ENCODE measurements at regions not wholly inside any gene's neighbourhood (a gene's known extent, or its start where the extent isn't known, plus 50 kb on each side); places are given as distances from the start of the nearest gene placed in this dataset.

DNA sequence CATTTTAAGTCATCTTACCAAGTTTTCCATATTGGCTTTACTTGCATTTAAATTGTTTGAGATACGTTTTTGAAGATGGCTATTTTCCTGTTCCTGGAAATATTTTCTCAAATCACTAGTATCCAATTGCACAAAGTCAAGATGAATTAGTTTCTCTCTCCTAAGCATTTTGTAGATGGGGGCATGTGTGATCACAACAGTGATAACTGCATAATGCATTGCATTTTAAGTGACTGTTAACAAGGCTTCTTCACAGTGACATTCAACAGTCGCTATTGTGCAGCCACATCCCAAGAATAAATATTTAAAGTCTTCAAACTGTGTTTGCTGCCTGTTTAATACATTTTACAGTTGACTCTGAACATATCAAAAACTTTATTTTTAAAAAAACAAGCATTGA, 694.2 kb upstream of the CDH7 start:
- intact Hi-C loops (cut with DNase I) = no loop called here
- no peak for TF ChIP-seq POLR2A (IDR thresholded peaks at IDR 0.05)
- no peak for TF ChIP-seq POLR2AphosphoS5 (IDR thresholded peaks at IDR 0.05)
- TF ChIP-seq, protein P1, sequence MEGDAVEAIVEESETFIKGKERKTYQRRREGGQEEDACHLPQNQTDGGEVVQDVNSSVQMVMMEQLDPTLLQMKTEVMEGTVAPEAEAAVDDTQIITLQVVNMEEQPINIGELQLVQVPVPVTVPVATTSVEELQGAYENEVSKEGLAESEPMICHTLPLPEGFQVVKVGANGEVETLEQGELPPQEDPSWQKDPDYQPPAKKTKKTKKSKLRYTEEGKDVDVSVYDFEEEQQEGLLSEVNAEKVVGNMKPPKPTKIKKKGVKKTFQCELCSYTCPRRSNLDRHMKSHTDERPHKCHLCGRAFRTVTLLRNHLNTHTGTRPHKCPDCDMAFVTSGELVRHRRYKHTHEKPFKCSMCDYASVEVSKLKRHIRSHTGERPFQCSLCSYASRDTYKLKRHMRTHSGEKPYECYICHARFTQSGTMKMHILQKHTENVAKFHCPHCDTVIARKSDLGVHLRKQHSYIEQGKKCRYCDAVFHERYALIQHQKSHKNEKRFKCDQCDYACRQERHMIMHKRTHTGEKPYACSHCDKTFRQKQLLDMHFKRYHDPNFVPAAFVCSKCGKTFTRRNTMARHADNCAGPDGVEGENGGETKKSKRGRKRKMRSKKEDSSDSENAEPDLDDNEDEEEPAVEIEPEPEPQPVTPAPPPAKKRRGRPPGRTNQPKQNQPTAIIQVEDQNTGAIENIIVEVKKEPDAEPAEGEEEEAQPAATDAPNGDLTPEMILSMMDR (IDR thresholded peaks at IDR 0.05) = no peak
- TF ChIP-seq EP300 (IDR thresholded peaks at IDR 0.05) = no peak
- Histone ChIP-seq H3K27me3 (no peaks in the 10 kb centered on the region), H3K9me3 (peaks cover 0 to 4% (median 0%) of the 10 kb centered on the region in 4 donors), H3K4me3 (no peak overlapping the region), H3K36me3 (no peaks in the 10 kb centered on the region), H3K4me1 (no peaks in the 10 kb centered on the region), H3K27ac (no peak overlapping the region)
- no peak for DNase-seq
- WGBS, 2 donors = 65 to 74% methylated on average over 2 of the region's 2 CpGs

DNA sequence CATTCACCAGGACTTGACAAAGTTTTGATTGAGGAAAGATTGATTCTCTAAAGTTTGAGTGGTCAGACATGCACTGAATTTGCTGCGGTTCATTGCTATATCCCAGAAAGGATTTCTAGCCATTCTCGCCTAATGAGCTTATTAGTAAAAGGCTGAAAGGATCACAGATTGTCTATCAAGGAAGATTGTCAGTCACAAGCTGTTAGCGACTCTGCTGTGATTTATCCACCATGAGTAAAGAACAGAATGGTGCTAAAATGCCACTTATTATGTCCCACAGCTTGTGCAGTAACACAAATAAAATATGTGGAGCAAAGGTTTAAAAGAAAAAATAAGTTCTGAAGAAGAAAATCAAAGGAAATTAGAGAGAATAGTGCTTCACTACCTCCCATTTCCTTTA, 701.2 kb upstream of the CDH7 start:
- no peaks in the 10 kb centered on the region for H3K36me3 ChIP-seq
- no peak for DNase-seq
- no peak overlapping the region for H3K4me3 ChIP-seq
- no peaks in the 10 kb centered on the region for H3K4me1 ChIP-seq
- 81 to 90% methylated on average over 3 of the region's 3 CpGs for WGBS, 2 donors
- no peaks in the 10 kb centered on the region for H3K27me3 ChIP-seq
- no peak overlapping the region for H3K27ac ChIP-seq
- H3K9me3 ChIP-seq = no peaks in the 10 kb centered on the region
- intact Hi-C loops (cut with DNase I) = no loop called here
- TF ChIP-seq, protein P1 (IDR thresholded peaks at IDR 0.05) = no peak
- no peak for TF ChIP-seq POLR2A (IDR thresholded peaks at IDR 0.05)
- no peak for TF ChIP-seq POLR2AphosphoS5 (IDR thresholded peaks at IDR 0.05)
- no peak for TF ChIP-seq EP300 (IDR thresholded peaks at IDR 0.05)

DNA sequence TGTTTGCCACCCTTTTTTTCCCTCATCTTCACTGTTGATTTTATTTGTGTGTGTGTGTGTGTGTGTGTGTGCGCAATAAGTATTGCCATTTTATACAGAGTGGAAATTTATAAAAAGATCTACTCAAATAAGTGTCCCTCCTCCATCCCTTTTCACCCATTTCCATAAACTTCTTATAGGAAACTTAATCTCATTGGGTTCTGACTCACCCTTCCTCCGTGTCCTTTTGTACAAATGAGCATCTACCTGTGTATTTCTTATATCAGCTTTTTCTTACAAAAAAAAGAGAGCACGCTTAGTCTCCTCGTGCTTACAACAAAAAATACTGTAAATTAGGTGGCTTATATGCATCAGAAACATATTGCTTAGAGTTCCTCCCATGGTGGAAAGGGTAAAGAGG, 711.2 kb upstream of the CDH7 start:
- Histone ChIP-seq H3K9me3 (no peaks in the 10 kb centered on the region), H3K4me1 (no peaks in the 10 kb centered on the region), H3K27ac (no peak overlapping the region), H3K36me3 (no peaks in the 10 kb centered on the region), H3K4me3 (no peak overlapping the region), H3K27me3 (no peaks in the 10 kb centered on the region)
- intact Hi-C loops (cut with DNase I) = no loop called here
- WGBS, 2 donors = 80 to 90% methylated on average over 4 of the region's 4 CpGs
- DNase-seq = no peak
- TF ChIP-seq POLR2A (IDR thresholded peaks at IDR 0.05) (no peak), POLR2AphosphoS5 (IDR thresholded peaks at IDR 0.05) (no peak), EP300 (IDR thresholded peaks at IDR 0.05) (no peak)
- TF ChIP-seq, protein P1 (IDR thresholded peaks at IDR 0.05) = no peak

DNA sequence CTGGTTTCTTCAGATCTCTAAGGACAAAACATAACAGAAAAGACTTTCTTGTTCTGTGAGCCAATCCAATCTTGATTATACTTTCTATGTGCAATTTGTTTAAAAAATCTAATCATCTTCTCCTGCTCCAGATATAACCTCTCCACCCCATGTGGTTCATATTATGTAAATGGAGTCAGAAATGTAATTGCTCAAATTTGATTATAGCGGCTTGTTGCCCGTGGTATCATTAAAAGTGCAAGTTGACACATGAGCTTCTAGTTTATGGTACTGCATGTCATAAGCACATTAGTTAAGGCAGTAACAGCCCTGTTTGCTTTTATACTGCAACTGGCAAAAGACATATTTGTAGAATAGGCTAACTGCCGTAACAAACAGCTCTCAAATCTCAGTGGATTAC, 715.1 kb upstream of the CDH7 start:
- H3K9me3 ChIP-seq = no peaks in the 10 kb centered on the region
- no peak overlapping the region for H3K4me3 ChIP-seq
- intact Hi-C loops (cut with DNase I) = no loop called here
- H3K36me3 ChIP-seq = no peaks in the 10 kb centered on the region
- TF ChIP-seq, protein P1 (IDR thresholded peaks at IDR 0.05) = no peak
- no peak for TF ChIP-seq POLR2A (IDR thresholded peaks at IDR 0.05)
- TF ChIP-seq POLR2AphosphoS5 (IDR thresholded peaks at IDR 0.05) = no peak
- no peak for TF ChIP-seq EP300 (IDR thresholded peaks at IDR 0.05)
- 18 to 65% methylated on average over 3 of the region's 3 CpGs for WGBS, 2 donors
- no peaks in the 10 kb centered on the region for H3K27me3 ChIP-seq
- DNase-seq = no peak
- H3K4me1 ChIP-seq = no peaks in the 10 kb centered on the region
- no peak overlapping the region for H3K27ac ChIP-seq

DNA sequence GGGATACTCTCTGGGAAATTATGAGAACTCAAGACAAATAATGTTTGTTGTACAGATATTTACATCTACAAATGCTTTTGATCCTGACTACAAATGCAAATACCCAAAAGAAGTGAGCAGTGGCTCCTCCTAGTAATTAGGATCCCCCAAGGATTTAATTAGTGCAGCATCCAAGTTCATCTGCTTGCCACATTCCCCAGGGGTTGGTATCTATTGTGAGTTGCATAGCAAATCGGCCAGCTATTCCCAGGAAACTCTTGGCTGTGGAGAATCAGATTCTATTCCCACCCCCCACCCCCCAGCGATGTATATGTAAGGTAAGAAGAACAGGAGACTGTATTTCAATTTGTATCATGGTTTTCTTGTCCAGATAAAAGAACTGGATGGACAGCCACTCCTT, 725.1 kb upstream of the CDH7 start:
- no peak overlapping the region for H3K4me3 ChIP-seq
- intact Hi-C loops (cut with DNase I) = no loop called here
- TF ChIP-seq EP300 (IDR thresholded peaks at IDR 0.05) (no peak), POLR2AphosphoS5 (IDR thresholded peaks at IDR 0.05) (no peak)
- TF ChIP-seq, protein P1 (IDR thresholded peaks at IDR 0.05) = no peak
- H3K9me3 ChIP-seq = no peaks in the 10 kb centered on the region
- no peak for DNase-seq
- H3K27ac ChIP-seq = no peak overlapping the region
- H3K27me3 ChIP-seq = no peaks in the 10 kb centered on the region
- WGBS, 2 donors = 60 to 62% methylated on average over 2 of the region's 2 CpGs
- no peaks in the 10 kb centered on the region for H3K36me3 ChIP-seq
- no peaks in the 10 kb centered on the region for H3K4me1 ChIP-seq
